Heart left ventricle (tissue), 13 donors: ENCODE measurements at regions not wholly inside any gene's neighbourhood (a gene's known extent, or its start where the extent isn't known, plus 50 kb on each side); places are given as distances from the start of the nearest gene placed in this dataset.

Experiments
- POLR2A ChIP-seq, 2 donors: fragments of 450-650 bp; IDR thresholded peaks; one replicate each; pipeline ENCODE4 v1.6.1; 2017; ENCODE audit warnings: antibody characterized with exemption in 2 of 2, mild to moderate bottlenecking in 2 of 2, moderate library complexity in 2 of 2
- TF ChIP-seq, protein P1 (sequence below), 12 donors: fragments of 200-600 bp; sonication (generic) in 4 of 12; IDR thresholded peaks; one replicate each; pipeline versions ENCODE4 v1.5.0 to v1.8.0; 2018 to 2022; ENCODE audit warnings: antibody characterized with exemption in 12 of 12, mild to moderate bottlenecking in 5 of 12
- donor health status: ischemic (EF 13 %, LVEDD 7.1; RV severe dilation, severe dysfunction).
- donor health status: DM: no; HTN: yes; CAD: no.
- donor health status: DM: no; HTN: no; CAD: no.
- donor health status: ischemic (EF 25% LVEDD 6.9; RV normal size, moderate dysfunction).
- donor health status: ischemic (EF 25% LVEDD 5.7; RV mildly dilated, moderate dysfunction).
- donor health status: ischemic (EF 35%, LVEDD 5.7; RV mildly dilated, moderate dysfunction).
- donor health status: nonischemic (EF 11% LVEDD 7.7; RV severe dilation, severe dysfunction).
- donor health status: DM: yes; HTN: yes; CAD: no.
- donor health status: PGD.
- donor health status: ischemic (EF 29% LVEDD 5.4; RV normal size, mild dysfunction).
- donor health status: nonischemic (EF 23%, LVEDD 6.1; RV moderate dilation, normal function).

DNA sequence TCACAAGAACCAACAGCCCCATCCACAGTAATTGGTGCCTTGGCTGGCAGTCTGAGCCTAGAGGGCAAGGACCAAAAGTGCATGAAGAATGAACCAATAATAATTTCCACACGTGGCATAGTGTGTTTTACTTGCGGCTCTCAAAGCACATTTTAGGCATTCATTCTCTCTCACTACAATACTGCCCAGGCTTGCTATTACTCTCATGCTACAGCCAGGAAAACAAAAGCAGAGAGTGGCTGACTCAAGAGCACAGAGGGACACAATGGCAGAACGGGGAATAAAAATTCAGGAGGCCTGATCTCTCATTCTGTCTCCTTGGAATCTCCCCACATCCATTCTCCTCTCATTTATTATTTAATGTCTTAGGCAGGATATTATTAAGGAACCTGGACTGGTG lies 57.0 kb upstream of the NOL4 start:
- TF ChIP-seq, protein P1, sequence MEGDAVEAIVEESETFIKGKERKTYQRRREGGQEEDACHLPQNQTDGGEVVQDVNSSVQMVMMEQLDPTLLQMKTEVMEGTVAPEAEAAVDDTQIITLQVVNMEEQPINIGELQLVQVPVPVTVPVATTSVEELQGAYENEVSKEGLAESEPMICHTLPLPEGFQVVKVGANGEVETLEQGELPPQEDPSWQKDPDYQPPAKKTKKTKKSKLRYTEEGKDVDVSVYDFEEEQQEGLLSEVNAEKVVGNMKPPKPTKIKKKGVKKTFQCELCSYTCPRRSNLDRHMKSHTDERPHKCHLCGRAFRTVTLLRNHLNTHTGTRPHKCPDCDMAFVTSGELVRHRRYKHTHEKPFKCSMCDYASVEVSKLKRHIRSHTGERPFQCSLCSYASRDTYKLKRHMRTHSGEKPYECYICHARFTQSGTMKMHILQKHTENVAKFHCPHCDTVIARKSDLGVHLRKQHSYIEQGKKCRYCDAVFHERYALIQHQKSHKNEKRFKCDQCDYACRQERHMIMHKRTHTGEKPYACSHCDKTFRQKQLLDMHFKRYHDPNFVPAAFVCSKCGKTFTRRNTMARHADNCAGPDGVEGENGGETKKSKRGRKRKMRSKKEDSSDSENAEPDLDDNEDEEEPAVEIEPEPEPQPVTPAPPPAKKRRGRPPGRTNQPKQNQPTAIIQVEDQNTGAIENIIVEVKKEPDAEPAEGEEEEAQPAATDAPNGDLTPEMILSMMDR (IDR thresholded peaks at IDR 0.05) = no peak
- TF ChIP-seq POLR2A (IDR thresholded peaks at IDR 0.05) = no peak
